ENCODE measurements at regions not wholly inside any gene's neighbourhood (a gene's known extent, or its start where the extent isn't known, plus 50 kb on each side); places are given as distances from the start of the nearest gene placed in this dataset.

DNA sequence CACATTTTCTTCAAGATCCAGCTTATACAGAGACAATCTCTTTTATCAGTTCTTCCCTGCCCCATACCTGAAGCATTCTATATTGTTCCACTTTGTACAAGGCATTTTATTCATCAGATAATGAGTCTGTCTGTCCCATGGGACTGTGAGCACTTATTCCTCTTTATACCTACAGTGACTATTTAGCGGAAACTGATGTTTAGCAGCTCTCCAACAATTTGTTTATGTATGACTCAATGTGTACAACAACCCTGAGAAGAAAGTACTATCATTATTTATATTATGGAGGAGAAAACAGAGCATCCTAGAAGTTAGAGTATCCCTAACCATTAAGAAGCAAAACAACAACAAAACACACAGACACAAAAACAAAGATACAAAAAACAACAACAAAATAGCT is 306.5 kb downstream of the PRDM5 start:
- no peak for TF ChIP-seq SUZ12 (IDR thresholded peaks at IDR 0.05; ENCODE audit: extremely low read depth, insufficient read depth, insufficient read length)
- TF ChIP-seq ZNF274 (IDR thresholded peaks at IDR 0.05; ENCODE audit: low read depth, low read length) = no peak
